A673 (cell line): ENCODE measurements at regions not wholly inside any gene's neighbourhood (a gene's known extent, or its start where the extent isn't known, plus 50 kb on each side); places are given as distances from the start of the nearest gene placed in this dataset.

Experiments used
- BruUV-seq: library from RNA; stranded (reverse); fragments of 400-500 nt; replicated peaks from 2 replicates; lab custom pipeline; 2021; lab: Mats Ljungman, UMichigan
- CTCF ChIA-PET: fragments of 300-600 bp; sonication (Branson Sonifier 250); formaldehyde crosslinking; loops from one replicate; lab custom pipeline; 2022; ENCODE audit warnings: antibody characterized with exemption; lab: Charles Lee
- POLR2A ChIA-PET: fragments of 300-600 bp; sonication (Branson Sonifier 250); formaldehyde crosslinking; loops from one replicate; lab custom pipeline; 2022; ENCODE audit warnings: antibody characterized with exemption; ENCODE audit not compliant: low non-redundant PET; lab: Charles Lee
- DNase-seq: peaks from one replicate; pipeline ENCODE4 v3.0.0-alpha.2; 2015; ENCODE audit warnings: low spot score
- H3K27ac ChIP-seq: fragments of 200-600 bp; sonication (generic); 2 replicates; pipeline ENCODE4 v1.5.1; 2016; ENCODE audit warnings: mixed run types, low read depth, mild to moderate bottlenecking, mixed read lengths, antibody characterized with exemption, low read length; ENCODE audit not compliant: poor library complexity, severe bottlenecking
- H3K27me3 ChIP-seq: fragments of 200-600 bp; sonication (generic); replicated peaks from 2 replicates; pipeline ENCODE4 v1.6.1; 2017; ENCODE audit warnings: mixed run types, low read depth, mild to moderate bottlenecking, mixed read lengths, antibody characterized with exemption, low read length; ENCODE audit not compliant: insufficient read depth, poor library complexity
- H3K36me3 ChIP-seq: fragments of 200-600 bp; sonication (generic); 2 replicates; pipeline ENCODE4 v1.6.1; 2016; ENCODE audit warnings: mixed run types, mild to moderate bottlenecking, mixed read lengths, antibody characterized with exemption, low read length; ENCODE audit not compliant: insufficient read depth, poor library complexity, severe bottlenecking
- H3K4me1 ChIP-seq: fragments of 200-600 bp; sonication (generic); 2 replicates; pipeline ENCODE4 v1.6.1; 2017; ENCODE audit warnings: mixed run types, mild to moderate bottlenecking, mixed read lengths, antibody characterized with exemption, low read length; ENCODE audit not compliant: insufficient read depth, poor library complexity, severe bottlenecking
- H3K4me3 ChIP-seq: fragments of 200-600 bp; sonication (generic); 2 replicates; pipeline ENCODE4 v1.5.1; 2016; ENCODE audit warnings: low read depth, mixed run types, mild to moderate bottlenecking, mixed read lengths, low read length; ENCODE audit not compliant: poor library complexity, severe bottlenecking
- H3K9me3 ChIP-seq: fragments of 200-600 bp; sonication (generic); 2 replicates; pipeline ENCODE4 v1.6.1; 2016; ENCODE audit warnings: mixed run types, low read depth, mild to moderate bottlenecking, mixed read lengths, antibody characterized with exemption, low read length; ENCODE audit not compliant: poor library complexity, severe bottlenecking
- CTCF ChIP-seq: fragments of 300-800, 200-600 bp; sonication (generic); conservative IDR thresholded peaks from 2 replicates; pipeline ENCODE4 v1.5.1; 2017; ENCODE audit warnings: low read depth, mild to moderate bottlenecking, antibody characterized with exemption, low read length, moderate library complexity, mixed read lengths
- EZH2 ChIP-seq: fragments of 200-600 bp; sonication (generic); IDR thresholded peaks from 2 replicates; pipeline ENCODE4 v1.6.1; 2017; ENCODE audit warnings: borderline replicate concordance, low read depth, mild to moderate bottlenecking, mixed read lengths, antibody characterized with exemption, low read length; ENCODE audit not compliant: poor library complexity, severe bottlenecking
- intact Hi-C: fragments of 100-400 bp; cut with micrococcal nuclease; formaldehyde crosslinking; loops from one replicate; pipeline ENCODE4 v1.10.0; 2022; ENCODE audit not compliant: unreplicated experiment

- CTCF ChIA-PET, result no interaction called here
- no peak for DNase-seq
- no peaks in the 10 kb centered on the region for H3K4me1 ChIP-seq
- H3K4me3 ChIP-seq, result no peak overlapping the region
- POLR2A ChIA-PET, result no interaction called here
- BruUV-seq, result no TSS peak
- H3K27me3 ChIP-seq, result no peaks in the 10 kb centered on the region
- TF ChIP-seq CTCF (no peak), EZH2 (no peak)
- no peaks in the 10 kb centered on the region for H3K36me3 ChIP-seq
- H3K27ac ChIP-seq, result no peak overlapping the region
- no peaks in the 10 kb centered on the region for H3K9me3 ChIP-seq
- intact Hi-C loops, result no loop called here
Measured at GRCh38 chr5:108578791-108579190, 168.9 kb upstream of the FER start.

- TF ChIP-seq CTCF, result no peak
- TF ChIP-seq EZH2, result no peak
- no peak overlapping the region for H3K27ac ChIP-seq
- H3K4me1 ChIP-seq, result no peaks in the 10 kb centered on the region
- no peaks in the 10 kb centered on the region for H3K27me3 ChIP-seq
- H3K36me3 ChIP-seq, result no peaks in the 10 kb centered on the region
- POLR2A ChIA-PET, result no interaction called here
- H3K4me3 ChIP-seq, result no peak overlapping the region
- intact Hi-C loops, result no loop called here
- DNase-seq, result no peak
- BruUV-seq, result no TSS peak
- no peaks in the 10 kb centered on the region for H3K9me3 ChIP-seq
- CTCF ChIA-PET, result no interaction called here
Measured at GRCh38 chr5:108567429-108567828, 180.3 kb upstream of the FER start.

GRCh38 chr5:108564441-108564840, 182.5 kb upstream of the FBXL17 start:
- Histone ChIP-seq H3K27me3 (no peaks in the 10 kb centered on the region), H3K4me3 (no peak overlapping the region), H3K4me1 (no peaks in the 10 kb centered on the region), H3K9me3 (no peaks in the 10 kb centered on the region), H3K27ac (no peak overlapping the region), H3K36me3 (no peaks in the 10 kb centered on the region)
- DNase-seq, result no peak
- CTCF ChIA-PET, result no interaction called here
- POLR2A ChIA-PET, result no interaction called here
- BruUV-seq, result no TSS peak
- intact Hi-C loops, result no loop called here
- TF ChIP-seq EZH2 (no peak), CTCF (no peak)
